ENCODE measurements at regions not wholly inside any gene's neighbourhood (a gene's known extent, or its start where the extent isn't known, plus 50 kb on each side); places are given as distances from the start of the nearest gene placed in this dataset.

- H3K9me3 ChIP-seq = no peaks in the 10 kb centered on the region
- H3K4me3 ChIP-seq = no peak overlapping the region
- H3K36me3 ChIP-seq = no peaks in the 10 kb centered on the region
- H3K27me3 ChIP-seq = no peaks in the 10 kb centered on the region
- intact Hi-C loops (cut with DNase I) = no loop called here
- H3K4me1 ChIP-seq = no peaks in the 10 kb centered on the region
- TF ChIP-seq CTCF (IDR thresholded peaks at IDR 0.05) = no peak
- TF ChIP-seq POLR2A (IDR thresholded peaks at IDR 0.05) = no peak
- no peak for DNase-seq
- no peak overlapping the region for H3K27ac ChIP-seq
- WGBS, 2 donors = 60 to 64% methylated on average over 2 of the region's 2 CpGs
Observed at GRCh38 chr5:35281613-35282012, 51.3 kb upstream of the PRLR start.

Small RNAs in the stretch of these regions (small RNA-seq; reads per million reads assigned to genes)
- 0 reads per million in 4 donors for gene RF00012

Measured in esophagus squamous epithelium (tissue), 5 donors.